CD4-positive, alpha-beta T cell treated with Interleukin-2 at 100 ng/mL for 4 hours (primary cell): ENCODE measurements at regions not wholly inside any gene's neighbourhood (a gene's known extent, or its start where the extent isn't known, plus 50 kb on each side); places are given as distances from the start of the nearest gene placed in this dataset.

Experiments used
- DNase-seq: peaks from one replicate; pipeline ENCODE4 v3.0.0-alpha.2; 2020; ENCODE audit warnings: low spot score

DNA sequence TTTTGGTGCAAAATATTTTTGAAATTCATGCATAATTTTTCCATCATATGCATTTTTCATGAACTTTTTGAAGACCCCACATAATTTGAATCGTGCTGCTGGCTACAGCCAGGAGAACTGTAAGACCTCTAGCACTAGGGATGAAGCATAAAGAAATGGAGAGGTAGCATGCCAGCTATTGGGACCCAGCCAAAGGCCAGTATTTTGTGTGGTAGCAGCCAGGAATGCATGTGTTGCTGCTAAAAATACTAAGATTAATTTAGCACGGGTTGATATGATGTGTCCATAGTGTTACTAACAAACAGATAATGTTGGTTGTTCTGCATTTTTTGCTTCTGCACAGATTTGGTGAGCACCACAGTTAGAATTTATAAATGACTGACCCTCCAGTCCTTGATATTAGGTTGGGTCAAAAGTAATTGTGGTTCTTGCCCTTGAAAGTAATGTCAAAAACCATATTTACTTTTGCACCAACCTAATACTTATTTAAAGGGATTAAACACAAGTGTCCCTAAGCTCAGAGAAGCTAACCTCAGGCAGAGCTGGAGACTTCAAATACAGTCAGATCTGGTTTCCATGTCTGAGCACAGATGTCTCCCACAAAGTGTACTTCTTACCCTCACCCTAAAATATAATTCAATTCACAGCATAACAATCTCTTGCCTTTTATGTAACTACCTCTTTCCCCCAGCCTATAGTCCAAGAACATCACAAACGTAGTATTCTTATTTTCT is 54.1 kb upstream of the NPSR1 start:
- DNase-seq = no peak
